ENCODE measurements at regions not wholly inside any gene's neighbourhood (a gene's known extent, or its start where the extent isn't known, plus 50 kb on each side); places are given as distances from the start of the nearest gene placed in this dataset.

GRCh38 chr6:165823609-165824326 is 160.7 kb upstream of the PDE10A start:
- no peak overlapping the region for H2AFZ ChIP-seq
- H3K27me3 Mint-ChIP-seq (ENCODE audit: insufficient read depth, low read depth, poor library complexity), result peaks cover 15% of the 10 kb centered on the region
- no peaks in the 10 kb centered on the region for H4K20me1 ChIP-seq (replicated peaks; ENCODE audit: insufficient read depth)
- H3K9me3 Mint-ChIP-seq, result no peaks in the 10 kb centered on the region; the same call in 2 of the 3 replicates
- H3K4me3 ChIP-seq, result no peak overlapping the region
- no peak overlapping the region for H3K4me2 ChIP-seq
- H3K36me3 ChIP-seq (ENCODE audit: insufficient read depth), result no peaks in the 10 kb centered on the region
- no peak overlapping the region for H3K27ac ChIP-seq (ENCODE audit: low read depth)
- no peaks in the 10 kb centered on the region for H3K79me2 ChIP-seq (replicated peaks; ENCODE audit: insufficient read depth)
- DNase-seq (ENCODE audit: low spot score), result no peak
- H3K9me2 ChIP-seq (ENCODE audit: insufficient read depth), result no peaks in the 10 kb centered on the region
- H3F3A ChIP-seq (replicated peaks; ENCODE audit: low read depth), result no peaks in the 10 kb centered on the region
- no peak for ATAC-seq
- H3K4me1 Mint-ChIP-seq, result peaks cover 23% of the 10 kb centered on the region
- no peak overlapping the region for H3K27ac Mint-ChIP-seq
- no peaks in the 10 kb centered on the region for H3K36me3 Mint-ChIP-seq (ENCODE audit: low read depth)
- TF ChIP-seq ZNF331 (CRISPR knock-in tag; IDR thresholded peaks at IDR 0.05; ENCODE audit: low read depth) (no peak), JUNB (IDR thresholded peaks at IDR 0.05; ENCODE audit: unreplicated experiment) (no peak), ZNF462 (CRISPR knock-in tag; IDR thresholded peaks at IDR 0.05) (no peak), REST (IDR thresholded peaks at IDR 0.05; ENCODE audit: unreplicated experiment) (no peak), ZNF114 (CRISPR knock-in tag; IDR thresholded peaks at IDR 0.05) (no peak), CREB1 (CRISPR knock-in tag; IDR thresholded peaks at IDR 0.05; ENCODE audit: low read depth) (no peak), CTCF (conservative IDR thresholded peaks at IDR 0.05; ENCODE audit: low read depth in 2 of 2) (no peak)
- H3K27me3 ChIP-seq (ENCODE audit: insufficient read depth), result no peaks in the 10 kb centered on the region
- H3K4me3 Mint-ChIP-seq, result no peak overlapping the region
- peaks cover 21% of the 10 kb centered on the region for H3K4me1 ChIP-seq (ENCODE audit: insufficient read depth)

All from GM23338 (cell line).